CD14-positive monocyte (primary cell): ENCODE measurements at regions not wholly inside any gene's neighbourhood (a gene's known extent, or its start where the extent isn't known, plus 50 kb on each side); places are given as distances from the start of the nearest gene placed in this dataset.

ENCODE experiments used
- DNase-seq, 3 donors: peaks; one replicate each; pipeline ENCODE4 v3.0.0-alpha.2; 2011 to 2022
- H2AFZ ChIP-seq: 2 replicates; pipeline ENCODE4 v1.6.0; 2012; ENCODE audit warnings: mild to moderate bottlenecking, low read depth, low read length, inconsistent platforms; ENCODE audit not compliant: insufficient read depth, poor library complexity, severe bottlenecking
- H3K27ac ChIP-seq, 2 donors: 1 replicate in 1 of 2; 2 replicates in 1 of 2; pipeline ENCODE4 v1.5.1; 2012 to 2013; ENCODE audit warnings: low read length in 2 of 2, control low read depth in 1 of 2, inconsistent platforms in 1 of 2, low read depth in 1 of 2, mild to moderate bottlenecking in 1 of 2
- H3K27me3 ChIP-seq, 2 donors: one replicate each; pipeline versions ENCODE4 v1.6.0 to v1.6.1; 2011 to 2013; ENCODE audit warnings: low read length in 2 of 2; ENCODE audit not compliant: control insufficient read depth in 2 of 2, insufficient read depth in 2 of 2
- H3K36me3 ChIP-seq, 2 donors: replicated peaks in 1 of 2; 1 replicate in 1 of 2; 2 replicates in 1 of 2; pipeline versions ENCODE4 v1.5.1 to v1.6.1; 2012 to 2013; ENCODE audit warnings: low read length in 2 of 2, control low read depth in 1 of 2, inconsistent platforms in 1 of 2, mild to moderate bottlenecking in 1 of 2; ENCODE audit not compliant: insufficient read depth in 2 of 2, control insufficient read depth in 1 of 2
- H3K4me1 ChIP-seq, 2 donors: 1 replicate in 1 of 2; 2 replicates in 1 of 2; pipeline versions ENCODE4 v1.5.1 to v1.6.1; 2012 to 2013; ENCODE audit warnings: low read length in 2 of 2, control low read depth in 1 of 2, inconsistent platforms in 1 of 2, mild to moderate bottlenecking in 1 of 2, moderate library complexity in 1 of 2; ENCODE audit not compliant: insufficient read depth in 2 of 2, control insufficient read depth in 1 of 2
- H3K4me2 ChIP-seq: replicated peaks from 2 replicates; pipeline ENCODE3; 2012; ENCODE audit warnings: low read length, moderate library complexity, mild to moderate bottlenecking; ENCODE audit not compliant: poor library complexity, severe bottlenecking; ENCODE audit errors: extremely low read depth
- H3K4me3 ChIP-seq, 3 experiments: fragments of 200-600 bp in 1 of 3; sonication (generic) in 1 of 3; replicated peaks in 1 of 3; 1 replicate in 2 of 3; 2 replicates in 1 of 3; pipeline ENCODE4 v1.5.1; 2011 to 2013; ENCODE audit warnings: low read length in 3 of 3, mild to moderate bottlenecking in 3 of 3, control low read depth in 2 of 3, low read depth in 2 of 3, inconsistent platforms in 1 of 3, moderate library complexity in 1 of 3
- H3K79me2 ChIP-seq: 2 replicates; pipeline ENCODE4 v1.6.0; 2012; ENCODE audit warnings: mild to moderate bottlenecking, control low read depth, inconsistent platforms, low read length, moderate library complexity; ENCODE audit not compliant: insufficient read depth
- H3K9ac ChIP-seq: 2 replicates; pipeline ENCODE4 v1.6.0; 2017; ENCODE audit warnings: low read length, mild to moderate bottlenecking; ENCODE audit not compliant: insufficient read depth, poor library complexity, severe bottlenecking
- H3K9me3 ChIP-seq, 2 donors: replicated peaks in 1 of 2; 1 replicate in 1 of 2; 2 replicates in 1 of 2; pipeline versions ENCODE4 v1.5.1 to v1.6.1; 2012 to 2013; ENCODE audit warnings: low read length in 2 of 2, control low read depth in 1 of 2; ENCODE audit not compliant: control insufficient read depth in 1 of 2, insufficient read depth in 1 of 2
- H4K20me1 ChIP-seq: 2 replicates; pipeline ENCODE4 v1.6.0; 2012; ENCODE audit warnings: mild to moderate bottlenecking, low read length, control low read depth, moderate library complexity; ENCODE audit not compliant: insufficient read depth
- H3K27ac Mint-ChIP-seq, 7 donors: one replicate each; pipeline ENCODE4 v1.8.0; 2020; ENCODE audit warnings: mild to moderate bottlenecking in 7 of 7, mixed read lengths in 7 of 7, moderate library complexity in 6 of 7, inconsistent platforms in 2 of 7
- H3K27me3 Mint-ChIP-seq, 3 donors: one replicate each; pipeline ENCODE4 v1.8.0; 2021 to 2022; ENCODE audit warnings: low read depth in 3 of 3, mild to moderate bottlenecking in 3 of 3, mixed read lengths in 3 of 3, moderate library complexity in 3 of 3, inconsistent platforms in 1 of 3
- H3K36me3 Mint-ChIP-seq, 2 donors: one replicate each; pipeline ENCODE4 v1.8.0; 2020; ENCODE audit warnings: mixed read lengths in 2 of 2, inconsistent platforms in 1 of 2, mild to moderate bottlenecking in 1 of 2
- H3K4me1 Mint-ChIP-seq: one replicate; pipeline ENCODE4 v1.8.0; 2020; ENCODE audit warnings: mild to moderate bottlenecking, mixed read lengths
- H3K4me3 Mint-ChIP-seq, 2 donors: one replicate each; pipeline ENCODE4 v1.8.0; 2020; ENCODE audit warnings: mild to moderate bottlenecking in 2 of 2, mixed read lengths in 2 of 2, moderate library complexity in 1 of 2
- H3K9me3 Mint-ChIP-seq, 7 donors: one replicate each; pipeline ENCODE4 v1.8.0; 2020 to 2022; ENCODE audit warnings: mixed read lengths in 7 of 7, mild to moderate bottlenecking in 6 of 7, moderate library complexity in 6 of 7, inconsistent platforms in 2 of 7
- WGBS: methylation state at CpG from one replicate; pipeline ENCODE4 v1.1.5; 2013; ENCODE audit warnings: missing lambda C conversion rate; ENCODE audit not compliant: insufficient coverage; 5-methylcytosine and 5-hydroxymethylcytosine counted together
- intact Hi-C, 2 donors: fragments of 100-400 bp; cut with micrococcal nuclease; formaldehyde crosslinking; loops; one replicate each; pipeline versions ENCODE4 v1.15.0 to v1.15.1; 2023
- TF ChIP-seq, protein P1 (sequence below): fragments of 200-600 bp; IDR thresholded peaks from one replicate; pipeline ENCODE4 v1.8.0; 2022; ENCODE audit warnings: antibody characterized with exemption, mild to moderate bottlenecking

DNA sequence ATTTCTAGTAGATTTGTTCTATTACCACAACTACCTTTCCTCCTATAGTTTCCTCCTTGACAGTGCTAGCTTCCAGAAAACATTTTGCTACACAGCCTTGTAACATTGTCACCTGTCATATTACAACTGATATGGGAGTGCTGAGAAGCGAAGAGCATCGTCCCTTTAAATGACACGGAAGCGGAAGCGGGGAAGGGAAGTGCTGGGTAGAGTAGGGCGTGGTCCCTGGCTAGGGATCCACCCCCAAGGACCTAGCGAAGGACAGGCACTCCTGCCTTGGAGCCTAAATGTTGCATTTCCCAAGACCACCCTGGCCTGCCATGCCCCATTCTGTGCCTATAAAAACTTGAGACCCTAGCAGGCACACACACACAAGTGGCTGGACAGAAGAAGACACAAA lies 57.4 kb upstream of the RANBP6 start:
- peaks cover 0 to 2% (median 0%) of the 10 kb centered on the region in 3 donors for H3K27me3 Mint-ChIP-seq
- H3K27ac Mint-ChIP-seq = peak overlapping the region in 5 of 7 donors; percentile 16 to 68 (median 38)
- H4K20me1 ChIP-seq = no peaks in the 10 kb centered on the region
- H3K27ac ChIP-seq = peak overlapping the region in 1 of 2 donors; percentile 43
- WGBS = no CpG with 5 or more reads among the region's 7 CpGs
- H3K9ac ChIP-seq = no peak overlapping the region
- peaks cover 0 to 4% of the 10 kb centered on the region in 2 donors for H3K9me3 ChIP-seq
- TF ChIP-seq, protein P1, sequence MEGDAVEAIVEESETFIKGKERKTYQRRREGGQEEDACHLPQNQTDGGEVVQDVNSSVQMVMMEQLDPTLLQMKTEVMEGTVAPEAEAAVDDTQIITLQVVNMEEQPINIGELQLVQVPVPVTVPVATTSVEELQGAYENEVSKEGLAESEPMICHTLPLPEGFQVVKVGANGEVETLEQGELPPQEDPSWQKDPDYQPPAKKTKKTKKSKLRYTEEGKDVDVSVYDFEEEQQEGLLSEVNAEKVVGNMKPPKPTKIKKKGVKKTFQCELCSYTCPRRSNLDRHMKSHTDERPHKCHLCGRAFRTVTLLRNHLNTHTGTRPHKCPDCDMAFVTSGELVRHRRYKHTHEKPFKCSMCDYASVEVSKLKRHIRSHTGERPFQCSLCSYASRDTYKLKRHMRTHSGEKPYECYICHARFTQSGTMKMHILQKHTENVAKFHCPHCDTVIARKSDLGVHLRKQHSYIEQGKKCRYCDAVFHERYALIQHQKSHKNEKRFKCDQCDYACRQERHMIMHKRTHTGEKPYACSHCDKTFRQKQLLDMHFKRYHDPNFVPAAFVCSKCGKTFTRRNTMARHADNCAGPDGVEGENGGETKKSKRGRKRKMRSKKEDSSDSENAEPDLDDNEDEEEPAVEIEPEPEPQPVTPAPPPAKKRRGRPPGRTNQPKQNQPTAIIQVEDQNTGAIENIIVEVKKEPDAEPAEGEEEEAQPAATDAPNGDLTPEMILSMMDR = no peak
- peaks cover 0 to 12% (median 8%) of the 10 kb centered on the region in 7 donors for H3K9me3 Mint-ChIP-seq
- H3K4me2 ChIP-seq = peak overlapping the region; percentile 50
- H3K36me3 Mint-ChIP-seq = no peaks in the 10 kb centered on the region
- H3K4me1 ChIP-seq = peaks cover 25 to 27% of the 10 kb centered on the region in 2 donors
- peak in 2 of 3 donors; percentile 25 to 36 for DNase-seq
- H2AFZ ChIP-seq = peak overlapping the region; percentile 71
- intact Hi-C loops = loop anchor here in 1 of 2 donors (10.0 kb wide), 1 partner anchor 58 kb away; the partner anchor contains the start of gene RANBP6
- no peaks in the 10 kb centered on the region for H3K79me2 ChIP-seq
- no peaks in the 10 kb centered on the region for H3K36me3 ChIP-seq
- H3K4me1 Mint-ChIP-seq = peaks cover 30% of the 10 kb centered on the region
- H3K4me3 ChIP-seq = peak overlapping the region in 1 of 3 experiments; percentile 53
- H3K27me3 ChIP-seq = no peaks in the 10 kb centered on the region
- H3K4me3 Mint-ChIP-seq = peak overlapping the region; percentile 17 to 74

GRCh38 chr9:6072453-6072852 lies 57.0 kb upstream of the RANBP6 start:
- Histone ChIP-seq H2AFZ (peak overlapping the region; percentile 71), H3K9ac (no peak overlapping the region), H3K4me1 (peaks cover 25 to 27% of the 10 kb centered on the region in 2 donors), H3K27ac (peak overlapping the region in 1 of 2 donors; percentile 43), H4K20me1 (no peaks in the 10 kb centered on the region), H3K36me3 (no peaks in the 10 kb centered on the region), H3K27me3 (no peaks in the 10 kb centered on the region), H3K79me2 (no peaks in the 10 kb centered on the region), H3K9me3 (peaks cover 0 to 4% of the 10 kb centered on the region in 2 donors), H3K4me3 (peak overlapping the region in 1 of 3 experiments; percentile 53), H3K4me2 (peak overlapping the region; percentile 50)
- peaks cover 0 to 2% (median 0%) of the 10 kb centered on the region in 3 donors for H3K27me3 Mint-ChIP-seq
- H3K36me3 Mint-ChIP-seq = no peaks in the 10 kb centered on the region
- intact Hi-C loops = loop anchor here in 1 of 2 donors (10.0 kb wide), 1 partner anchor 58 kb away; the partner anchor contains the start of gene RANBP6
- TF ChIP-seq, protein P1 = no peak
- DNase-seq = no peak
- no peak overlapping the region for H3K4me3 Mint-ChIP-seq
- H3K9me3 Mint-ChIP-seq = peaks cover 0 to 12% (median 8%) of the 10 kb centered on the region in 7 donors
- H3K27ac Mint-ChIP-seq = peak overlapping the region in 6 of 7 donors; percentile 9 to 68 (median 38)
- H3K4me1 Mint-ChIP-seq = peaks cover 30% of the 10 kb centered on the region
